GM21723 (cell line): ENCODE measurements at regions not wholly inside any gene's neighbourhood (a gene's known extent, or its start where the extent isn't known, plus 50 kb on each side); places are given as distances from the start of the nearest gene placed in this dataset.

Experiments
- ATAC-seq: cut with Tn5 transposase; IDR thresholded peaks from one replicate; pipeline ENCODE4 v1.9.1; 2021; ENCODE audit warnings: mild to moderate bottlenecking, moderate library complexity; ENCODE audit not compliant: unreplicated experiment

- ATAC-seq: no peak
These were observed 416.9 kb upstream of the MKI67 start for GRCh38 chr10:128543151-128543550.

GRCh38 chr10:128545216-128545615, 419.0 kb upstream of the MKI67 start:
- no peak for ATAC-seq

- no peak for ATAC-seq
These were observed 420.5 kb upstream of the MKI67 start for GRCh38 chr10:128546651-128547165.

- no peak for ATAC-seq
These were observed 422.9 kb upstream of the MKI67 start for GRCh38 chr10:128549101-128549608.

GRCh38 chr10:128550045-128550444, 423.8 kb upstream of the MKI67 start:
- no peak for ATAC-seq

GRCh38 chr10:128551475-128551874, 425.3 kb upstream of the MKI67 start:
- no peak for ATAC-seq

- ATAC-seq: no peak
These were observed 427.5 kb upstream of the MKI67 start for GRCh38 chr10:128553755-128554154.

GRCh38 chr10:128556182-128557110, 430.2 kb upstream of the MKI67 start:
- ATAC-seq: no peak

GRCh38 chr10:128557149-128557710, 431.0 kb upstream of the MKI67 start:
- no peak for ATAC-seq

- no peak for ATAC-seq
These were observed 434.2 kb upstream of the MKI67 start for GRCh38 chr10:128560406-128560805.

- ATAC-seq: no peak
These were observed 434.8 kb upstream of the MKI67 start for GRCh38 chr10:128560993-128561392.

- ATAC-seq: no peak
These were observed 437.2 kb upstream of the MKI67 start for GRCh38 chr10:128563387-128563786.

- no peak for ATAC-seq
These were observed 437.7 kb upstream of the MKI67 start for GRCh38 chr10:128563904-128564303.

GRCh38 chr10:128566361-128566968, 440.2 kb upstream of the MKI67 start:
- ATAC-seq: no peak

- ATAC-seq: no peak
These were observed 441.3 kb upstream of the MKI67 start for GRCh38 chr10:128567551-128567950.

GRCh38 chr10:128568041-128568440, 441.8 kb upstream of the MKI67 start:
- ATAC-seq: no peak

GRCh38 chr10:128568491-128568890, 442.3 kb upstream of the MKI67 start:
- no peak for ATAC-seq

- no peak for ATAC-seq
These were observed 443.0 kb upstream of the MKI67 start for GRCh38 chr10:128568990-128569945.

- no peak for ATAC-seq
These were observed 444.2 kb upstream of the MKI67 start for GRCh38 chr10:128570319-128570995.

GRCh38 chr10:128571071-128571470, 444.8 kb upstream of the MKI67 start:
- no peak for ATAC-seq
